DND-41 (cell line): ENCODE measurements at regions not wholly inside any gene's neighbourhood (a gene's known extent, or its start where the extent isn't known, plus 50 kb on each side); places are given as distances from the start of the nearest gene placed in this dataset.

Source experiments
- ATAC-seq: fragments of 200-7000 bp; cut with Tn5 transposase; 3 replicates; pipeline ENCODE4 v1.9.1; 2021; ENCODE audit warnings: low read depth; ENCODE audit not compliant: insufficient read depth
- DNase-seq: peaks from one replicate; pipeline ENCODE4 v3.0.0-alpha.2; 2020
- H2AFZ ChIP-seq: 2 replicates; pipeline ENCODE4 v1.6.0; 2012; ENCODE audit warnings: low read depth, low read length
- H3K27ac ChIP-seq: 2 replicates; pipeline ENCODE4 v1.5.1; 2012; ENCODE audit warnings: low read length, inconsistent platforms
- H3K27me3 ChIP-seq: fragments of 200-600 bp; sonication (generic); 2 replicates; pipeline ENCODE4 v1.6.0; 2012; ENCODE audit warnings: low read length, mild to moderate bottlenecking, inconsistent platforms; ENCODE audit not compliant: insufficient read depth, poor library complexity
- H3K36me3 ChIP-seq: 2 replicates; pipeline ENCODE4 v1.5.1; 2012; ENCODE audit warnings: low read length, inconsistent platforms; ENCODE audit not compliant: insufficient read depth
- H3K4me1 ChIP-seq: 2 replicates; pipeline ENCODE4 v1.5.1; 2012; ENCODE audit warnings: mild to moderate bottlenecking, low read length; ENCODE audit not compliant: insufficient read depth
- H3K4me2 ChIP-seq: 2 replicates; pipeline ENCODE4 v1.6.0; 2012; ENCODE audit warnings: mild to moderate bottlenecking, moderate library complexity, low read length, inconsistent platforms; ENCODE audit not compliant: insufficient read depth
- H3K4me3 ChIP-seq, 2 experiments: fragments of 200-600 bp in 1 of 2; shearing (Covaris generic) in 1 of 2; 2 replicates each; pipeline ENCODE4 v1.5.1; 2012 to 2016; ENCODE audit warnings: inconsistent platforms in 2 of 2, low read length in 2 of 2, mild to moderate bottlenecking in 2 of 2, low read depth in 1 of 2, moderate library complexity in 1 of 2
- H3K79me2 ChIP-seq: 2 replicates; pipeline ENCODE4 v1.6.0; 2012; ENCODE audit warnings: low read length, inconsistent platforms; ENCODE audit not compliant: insufficient read depth
- H3K9ac ChIP-seq: 2 replicates; pipeline ENCODE4 v1.6.0; 2012; ENCODE audit warnings: low read depth, mild to moderate bottlenecking, inconsistent platforms, low read length, moderate library complexity
- H3K9me3 ChIP-seq: 2 replicates; pipeline ENCODE4 v1.5.1; 2012; ENCODE audit warnings: low read length, moderate library complexity, mild to moderate bottlenecking, inconsistent platforms; ENCODE audit not compliant: insufficient read depth, severe bottlenecking
- H4K20me1 ChIP-seq: 2 replicates; pipeline ENCODE4 v1.6.0; 2012; ENCODE audit warnings: low read length; ENCODE audit not compliant: insufficient read depth
- EZH2 ChIP-seq: IDR thresholded peaks from 3 replicates; pipeline ENCODE4 v1.6.1; 2012; ENCODE audit warnings: borderline replicate concordance, low read depth, mild to moderate bottlenecking, moderate library complexity, low read length, inconsistent platforms; ENCODE audit not compliant: severe bottlenecking
- TF ChIP-seq, protein P1 (sequence below): IDR thresholded peaks from 2 replicates; pipeline ENCODE4 v1.5.1; 2012; ENCODE audit warnings: borderline replicate concordance, low read length, moderate library complexity, mild to moderate bottlenecking; ENCODE audit not compliant: poor library complexity, severe bottlenecking; ENCODE audit errors: extremely low read depth

DNA sequence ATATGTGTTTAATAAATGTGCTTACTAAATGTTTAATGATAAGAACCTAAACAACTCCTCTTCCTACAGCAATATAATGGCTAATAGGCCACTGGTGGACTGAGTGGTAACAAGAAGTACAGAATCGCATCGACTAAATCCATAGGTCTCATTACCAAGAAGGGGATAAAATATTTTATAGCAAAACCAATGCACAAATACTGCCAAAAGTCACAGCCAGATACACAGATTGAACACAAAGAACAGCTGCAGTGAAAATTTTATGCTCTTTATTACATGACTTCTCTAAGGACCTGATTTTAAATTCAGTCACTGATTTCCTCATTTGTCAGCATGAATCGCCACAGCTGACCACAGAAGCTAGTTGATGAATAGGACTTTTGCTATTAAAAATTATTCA is 285.4 kb downstream of the DHX15 start:
- Histone ChIP-seq H4K20me1 (no peaks in the 10 kb centered on the region), H2AFZ (no peak overlapping the region), H3K27ac (no peak overlapping the region), H3K36me3 (no peaks in the 10 kb centered on the region), H3K4me1 (no peaks in the 10 kb centered on the region), H3K4me2 (no peak overlapping the region), H3K9ac (no peak overlapping the region), H3K79me2 (no peaks in the 10 kb centered on the region), H3K9me3 (no peaks in the 10 kb centered on the region), H3K27me3 (no peaks in the 10 kb centered on the region), H3K4me3 (no peak overlapping the region)
- no peak for ATAC-seq
- no peak for DNase-seq
- no peak for TF ChIP-seq EZH2
- TF ChIP-seq, protein P1, sequence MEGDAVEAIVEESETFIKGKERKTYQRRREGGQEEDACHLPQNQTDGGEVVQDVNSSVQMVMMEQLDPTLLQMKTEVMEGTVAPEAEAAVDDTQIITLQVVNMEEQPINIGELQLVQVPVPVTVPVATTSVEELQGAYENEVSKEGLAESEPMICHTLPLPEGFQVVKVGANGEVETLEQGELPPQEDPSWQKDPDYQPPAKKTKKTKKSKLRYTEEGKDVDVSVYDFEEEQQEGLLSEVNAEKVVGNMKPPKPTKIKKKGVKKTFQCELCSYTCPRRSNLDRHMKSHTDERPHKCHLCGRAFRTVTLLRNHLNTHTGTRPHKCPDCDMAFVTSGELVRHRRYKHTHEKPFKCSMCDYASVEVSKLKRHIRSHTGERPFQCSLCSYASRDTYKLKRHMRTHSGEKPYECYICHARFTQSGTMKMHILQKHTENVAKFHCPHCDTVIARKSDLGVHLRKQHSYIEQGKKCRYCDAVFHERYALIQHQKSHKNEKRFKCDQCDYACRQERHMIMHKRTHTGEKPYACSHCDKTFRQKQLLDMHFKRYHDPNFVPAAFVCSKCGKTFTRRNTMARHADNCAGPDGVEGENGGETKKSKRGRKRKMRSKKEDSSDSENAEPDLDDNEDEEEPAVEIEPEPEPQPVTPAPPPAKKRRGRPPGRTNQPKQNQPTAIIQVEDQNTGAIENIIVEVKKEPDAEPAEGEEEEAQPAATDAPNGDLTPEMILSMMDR, result no peak

GRCh38 chr4:24287096-24287495 is 297.3 kb downstream of the DHX15 start:
- Histone ChIP-seq H3K27me3 (no peaks in the 10 kb centered on the region), H4K20me1 (no peaks in the 10 kb centered on the region), H3K4me3 (no peak overlapping the region), H3K9me3 (no peaks in the 10 kb centered on the region), H3K36me3 (no peaks in the 10 kb centered on the region), H3K79me2 (no peaks in the 10 kb centered on the region), H3K9ac (no peak overlapping the region), H3K4me1 (no peaks in the 10 kb centered on the region), H3K27ac (no peak overlapping the region), H3K4me2 (no peak overlapping the region), H2AFZ (no peak overlapping the region)
- TF ChIP-seq, protein P1, result no peak
- no peak for DNase-seq
- ATAC-seq, result no peak

DNA sequence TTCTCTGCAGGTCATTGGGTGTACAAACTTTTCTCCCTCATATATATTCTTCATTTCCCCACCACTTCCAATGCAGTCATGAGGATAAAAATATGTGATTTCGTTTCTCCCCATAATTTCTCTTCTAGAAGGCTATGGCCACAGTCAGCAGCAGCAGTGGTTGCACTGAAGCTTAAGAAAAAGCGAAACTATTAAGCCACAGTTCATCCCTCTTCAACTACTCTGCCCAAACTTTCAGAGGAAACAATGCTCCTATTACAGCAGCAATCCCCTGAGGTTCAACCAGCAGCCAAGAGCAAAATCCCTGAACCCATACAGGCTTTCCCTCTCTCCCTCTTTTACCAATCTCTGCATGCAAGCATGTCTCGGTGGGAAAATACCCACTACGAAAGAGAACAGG is 298.6 kb downstream of the DHX15 start:
- Histone ChIP-seq H3K27me3 (no peaks in the 10 kb centered on the region), H3K36me3 (no peaks in the 10 kb centered on the region), H3K9me3 (no peaks in the 10 kb centered on the region), H3K27ac (no peak overlapping the region), H3K4me3 (no peak overlapping the region), H3K9ac (no peak overlapping the region), H4K20me1 (no peaks in the 10 kb centered on the region), H3K79me2 (no peaks in the 10 kb centered on the region), H3K4me2 (no peak overlapping the region), H2AFZ (no peak overlapping the region), H3K4me1 (no peaks in the 10 kb centered on the region)
- no peak for ATAC-seq
- TF ChIP-seq, protein P1, result no peak
- no peak for TF ChIP-seq EZH2
- DNase-seq, result no peak

GRCh38 chr4:24282446-24282845 is 301.9 kb downstream of the DHX15 start:
- no peak overlapping the region for H3K27ac ChIP-seq
- no peaks in the 10 kb centered on the region for H4K20me1 ChIP-seq
- no peaks in the 10 kb centered on the region for H3K36me3 ChIP-seq
- no peaks in the 10 kb centered on the region for H3K9me3 ChIP-seq
- no peaks in the 10 kb centered on the region for H3K79me2 ChIP-seq
- H3K4me3 ChIP-seq, result no peak overlapping the region
- H3K9ac ChIP-seq, result no peak overlapping the region
- DNase-seq (no peak), ATAC-seq (no peak)
- no peak overlapping the region for H2AFZ ChIP-seq
- no peaks in the 10 kb centered on the region for H3K4me1 ChIP-seq
- no peaks in the 10 kb centered on the region for H3K27me3 ChIP-seq
- H3K4me2 ChIP-seq, result no peak overlapping the region
- TF ChIP-seq, protein P1, result no peak
- no peak for TF ChIP-seq EZH2
